ENCODE measurements at regions not wholly inside any gene's neighbourhood (a gene's known extent, or its start where the extent isn't known, plus 50 kb on each side); places are given as distances from the start of the nearest gene placed in this dataset.
"Not testable (repeated sequence)": the region's sequence is repeated elsewhere in the genome, so short reads cannot be mapped to it uniquely, and the experiment has no call there.

DNA sequence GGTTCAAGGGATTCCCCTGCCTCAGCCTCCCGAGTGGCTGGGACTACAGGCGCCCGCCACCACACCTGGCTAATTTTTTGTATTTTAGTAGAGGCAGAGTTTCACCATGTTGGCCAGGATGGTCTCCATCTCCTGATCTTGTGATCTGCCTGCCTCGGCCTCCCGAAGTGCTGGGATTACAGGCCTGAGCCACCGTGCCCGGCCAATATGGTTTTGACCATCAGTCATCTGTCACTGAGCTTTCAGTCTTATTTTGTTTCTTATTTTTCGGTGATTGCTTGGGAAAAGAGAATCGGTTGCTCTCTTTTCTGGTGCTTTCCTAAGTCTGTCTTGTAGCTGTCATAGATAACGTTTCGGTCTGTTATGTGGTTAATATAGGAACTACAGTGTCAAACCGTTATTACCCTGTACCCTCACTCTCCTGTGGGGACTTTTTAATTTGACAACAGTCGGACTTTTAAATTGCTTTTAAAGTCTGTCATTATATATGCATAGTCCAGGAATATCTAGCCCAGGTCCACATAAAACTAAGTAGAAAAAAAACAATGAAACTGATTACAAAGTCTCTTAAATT, 453.4 kb downstream of the KCNJ18 start:
- H3K4me3 ChIP-seq (ENCODE audit: low read length) = no peak overlapping the region
- DNase-seq (ENCODE audit: low read depth) = no peak
- TF ChIP-seq, protein P1, sequence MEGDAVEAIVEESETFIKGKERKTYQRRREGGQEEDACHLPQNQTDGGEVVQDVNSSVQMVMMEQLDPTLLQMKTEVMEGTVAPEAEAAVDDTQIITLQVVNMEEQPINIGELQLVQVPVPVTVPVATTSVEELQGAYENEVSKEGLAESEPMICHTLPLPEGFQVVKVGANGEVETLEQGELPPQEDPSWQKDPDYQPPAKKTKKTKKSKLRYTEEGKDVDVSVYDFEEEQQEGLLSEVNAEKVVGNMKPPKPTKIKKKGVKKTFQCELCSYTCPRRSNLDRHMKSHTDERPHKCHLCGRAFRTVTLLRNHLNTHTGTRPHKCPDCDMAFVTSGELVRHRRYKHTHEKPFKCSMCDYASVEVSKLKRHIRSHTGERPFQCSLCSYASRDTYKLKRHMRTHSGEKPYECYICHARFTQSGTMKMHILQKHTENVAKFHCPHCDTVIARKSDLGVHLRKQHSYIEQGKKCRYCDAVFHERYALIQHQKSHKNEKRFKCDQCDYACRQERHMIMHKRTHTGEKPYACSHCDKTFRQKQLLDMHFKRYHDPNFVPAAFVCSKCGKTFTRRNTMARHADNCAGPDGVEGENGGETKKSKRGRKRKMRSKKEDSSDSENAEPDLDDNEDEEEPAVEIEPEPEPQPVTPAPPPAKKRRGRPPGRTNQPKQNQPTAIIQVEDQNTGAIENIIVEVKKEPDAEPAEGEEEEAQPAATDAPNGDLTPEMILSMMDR (conservative IDR thresholded peaks at IDR 0.05; ENCODE audit: low read depth, low read length) = no peak

DNA sequence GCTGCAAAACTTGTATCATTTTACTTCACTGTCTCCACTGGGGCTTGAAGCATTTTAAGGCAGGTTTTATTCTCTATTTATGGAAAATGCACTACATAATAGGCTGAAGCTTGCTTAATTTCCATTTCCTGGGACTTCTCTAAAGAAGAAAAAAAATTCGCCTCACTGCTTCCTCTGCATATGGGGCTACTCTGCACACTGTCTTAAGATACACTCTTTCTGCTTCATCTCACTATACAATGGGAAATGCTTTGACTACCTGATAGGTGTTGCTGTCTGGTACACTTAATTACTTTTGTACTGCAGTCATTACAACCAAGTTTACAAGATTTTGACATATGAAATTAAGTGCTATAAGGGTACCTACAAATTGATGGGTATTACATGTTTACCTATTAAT, 466.0 kb downstream of the KCNJ18 start:
- DNase-seq (ENCODE audit: low read depth) = no peak
- no peak overlapping the region for H3K4me3 ChIP-seq (ENCODE audit: low read length)

DNA sequence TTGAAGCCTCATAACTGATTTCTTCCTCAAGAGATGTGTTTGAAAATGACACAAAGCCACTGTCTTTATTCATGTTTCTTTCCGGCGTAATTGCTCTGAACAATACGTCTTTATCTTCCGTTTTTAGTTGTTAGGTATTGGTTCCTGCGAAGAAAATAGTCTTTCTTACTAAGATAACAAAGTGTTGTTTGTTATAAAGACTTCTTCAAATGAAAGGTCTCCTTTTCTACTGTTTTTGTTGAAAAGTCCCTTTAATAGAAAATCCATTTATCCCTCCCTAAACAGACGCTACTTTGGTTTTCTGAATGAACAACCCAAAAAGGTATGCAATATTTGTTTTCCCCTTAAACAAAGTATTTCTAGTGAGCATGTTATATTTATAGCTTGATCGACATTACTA, 469.1 kb downstream of the KCNJ18 start:
- no peak for DNase-seq (ENCODE audit: low read depth)
- no peak overlapping the region for H3K4me3 ChIP-seq (ENCODE audit: low read length)
- TF ChIP-seq, protein P1 (conservative IDR thresholded peaks at IDR 0.05; ENCODE audit: low read depth, low read length) = no peak

More for the DNA sequence above, 466.0 kb downstream of the KCNJ18 start:
- TF ChIP-seq, protein P1 (conservative IDR thresholded peaks at IDR 0.05; ENCODE audit: low read depth, low read length) = no peak

DNA sequence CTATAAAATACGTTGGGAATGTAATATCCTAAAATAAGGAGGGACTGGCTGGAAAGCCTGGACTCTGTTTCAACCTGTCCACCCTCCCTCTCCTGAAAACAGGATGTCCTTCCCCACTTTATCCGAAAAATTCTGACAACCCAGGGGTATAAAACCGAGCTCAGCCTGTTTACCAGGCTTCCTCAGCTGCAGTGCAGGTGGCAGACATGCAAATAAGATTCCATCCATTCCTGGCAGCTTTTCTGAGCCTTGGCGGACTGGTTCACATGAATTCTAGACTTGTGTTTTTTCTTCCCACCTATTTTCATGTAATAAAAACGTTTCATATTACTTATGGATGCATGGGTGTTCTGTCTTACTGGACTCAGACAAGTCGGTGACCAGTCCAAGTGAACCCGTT, 479.3 kb downstream of the KCNJ18 start:
- TF ChIP-seq, protein P1 (conservative IDR thresholded peaks at IDR 0.05; ENCODE audit: low read depth, low read length) = no peak
- no peak for DNase-seq (ENCODE audit: low read depth)
- no peak overlapping the region for H3K4me3 ChIP-seq (ENCODE audit: low read length)

DNA sequence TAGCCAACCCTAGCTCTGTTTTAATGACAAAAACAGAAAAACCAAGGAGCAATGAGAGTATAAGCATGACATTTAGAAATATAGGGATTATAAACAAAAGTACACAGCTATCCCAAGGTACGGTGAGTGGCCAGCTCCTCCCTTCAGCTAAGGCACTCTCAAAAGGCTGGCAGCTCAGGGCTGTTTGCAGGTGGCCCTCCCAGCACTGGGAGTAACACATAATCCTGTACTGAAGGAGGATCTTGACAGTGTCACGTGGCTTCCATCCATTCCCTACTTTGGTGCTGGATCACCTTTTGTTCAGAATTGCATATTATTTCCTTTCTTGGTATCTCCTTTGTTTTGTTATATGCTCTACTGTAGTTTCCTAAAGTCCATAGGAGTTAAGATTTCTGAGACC, 500.8 kb downstream of the KCNJ18 start:
- no peak overlapping the region for H3K4me3 ChIP-seq (ENCODE audit: low read length)
- TF ChIP-seq, protein P1 (conservative IDR thresholded peaks at IDR 0.05; ENCODE audit: low read depth, low read length) = no peak
- DNase-seq (ENCODE audit: low read depth) = no peak

DNA sequence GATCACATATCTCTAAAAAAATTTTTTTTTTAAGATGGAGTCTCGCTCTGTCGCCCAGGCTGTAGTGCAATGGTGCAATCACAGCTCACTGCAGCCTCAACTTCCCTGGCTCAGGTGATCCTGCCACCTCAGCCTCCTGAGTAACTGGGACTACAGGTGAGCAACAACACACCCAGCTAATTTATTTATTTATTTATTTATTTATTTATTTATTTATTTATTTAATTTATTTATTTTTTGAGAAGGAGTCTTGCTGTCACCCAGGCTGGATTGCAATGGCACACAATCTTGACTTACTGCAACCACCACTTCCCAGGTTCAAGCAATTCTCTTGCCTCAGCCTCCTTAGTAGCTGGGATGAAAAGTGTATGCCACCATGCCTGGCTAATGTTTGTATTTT, 507.9 kb downstream of the KCNJ18 start:
- H3K4me3 ChIP-seq (ENCODE audit: low read length); DNase-seq (ENCODE audit: low read depth): not testable (repeated sequence)

DNA sequence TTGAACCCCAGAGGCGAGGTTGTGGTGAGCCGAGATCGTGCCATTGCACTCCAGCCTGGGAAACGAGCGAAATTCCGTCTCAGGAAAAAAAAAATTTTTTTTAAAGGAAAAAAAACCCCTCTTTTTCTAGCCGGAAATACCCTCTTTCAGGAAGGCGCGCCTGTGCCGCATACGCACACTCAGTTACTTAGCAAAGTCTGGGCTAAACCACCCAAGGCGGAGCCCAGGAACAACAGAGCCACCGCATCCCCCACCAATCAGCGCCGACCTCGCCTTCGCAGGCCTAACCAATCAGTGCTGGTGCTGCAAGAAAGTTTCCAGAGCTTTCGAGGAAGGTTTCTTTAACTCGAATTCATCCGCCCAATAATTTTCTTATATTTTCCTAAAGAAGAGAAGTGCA, 510.4 kb downstream of the KCNJ18 start:
- DNase-seq (ENCODE audit: low read depth) = no peak
- H3K4me3 ChIP-seq (ENCODE audit: low read length) = no peak overlapping the region
- TF ChIP-seq, protein P1 (conservative IDR thresholded peaks at IDR 0.05; ENCODE audit: low read depth, low read length) = no peak

All from retinal pigment epithelial cell (primary cell).